HEK293 (cell line): ENCODE measurements at regions not wholly inside any gene's neighbourhood (a gene's known extent, or its start where the extent isn't known, plus 50 kb on each side); places are given as distances from the start of the nearest gene placed in this dataset.

ENCODE experiments used
- YY1 ChIP-seq: fragments of 450-650 bp; formaldehyde crosslinking; IDR thresholded peaks from 2 replicates; pipeline ENCODE4 v1.5.1; 2018; ENCODE audit warnings: missing biosample characterization, missing genetic modification characterization
- ZNF529 ChIP-seq: fragments of 450-650 bp; formaldehyde crosslinking; IDR thresholded peaks from 2 replicates; pipeline ENCODE4 v1.5.1; 2017; ENCODE audit warnings: missing genetic modification characterization, missing biosample characterization; ENCODE audit not compliant: insufficient replicate concordance
- TF ChIP-seq, protein P1 (sequence below): fragments of 450-650 bp; formaldehyde crosslinking; IDR thresholded peaks from 2 replicates; pipeline ENCODE4 v1.5.1; 2016; ENCODE audit warnings: missing biosample characterization, missing genetic modification characterization

DNA sequence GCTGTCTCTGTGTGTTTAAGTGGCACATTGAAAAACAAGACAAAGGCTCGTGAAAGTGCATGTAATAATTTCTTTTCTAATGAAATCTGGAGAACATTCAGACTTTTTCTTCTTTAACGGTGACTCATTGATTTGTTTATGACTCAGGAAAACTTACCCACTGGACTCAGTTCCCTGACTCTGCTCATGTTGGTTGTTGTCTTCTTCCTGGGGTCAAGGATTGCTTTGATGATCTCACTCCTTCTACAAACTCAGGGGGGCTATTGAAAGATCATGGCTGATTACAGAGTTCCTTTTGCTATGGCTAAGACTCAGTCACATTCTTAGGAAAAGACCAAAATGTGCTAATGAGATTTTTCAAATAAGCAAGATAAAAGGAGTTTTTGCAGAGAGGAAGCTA, 141.1 kb upstream of the DAP start:
- TF ChIP-seq, protein P1, sequence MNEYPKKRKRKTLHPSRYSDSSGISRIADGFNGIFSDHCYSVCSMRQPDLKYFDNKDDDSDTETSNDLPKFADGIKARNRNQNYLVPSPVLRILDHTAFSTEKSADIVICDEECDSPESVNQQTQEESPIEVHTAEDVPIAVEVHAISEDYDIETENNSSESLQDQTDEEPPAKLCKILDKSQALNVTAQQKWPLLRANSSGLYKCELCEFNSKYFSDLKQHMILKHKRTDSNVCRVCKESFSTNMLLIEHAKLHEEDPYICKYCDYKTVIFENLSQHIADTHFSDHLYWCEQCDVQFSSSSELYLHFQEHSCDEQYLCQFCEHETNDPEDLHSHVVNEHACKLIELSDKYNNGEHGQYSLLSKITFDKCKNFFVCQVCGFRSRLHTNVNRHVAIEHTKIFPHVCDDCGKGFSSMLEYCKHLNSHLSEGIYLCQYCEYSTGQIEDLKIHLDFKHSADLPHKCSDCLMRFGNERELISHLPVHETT (tag by site-specific recombination), result no peak
- TF ChIP-seq YY1 (tag by site-specific recombination) (no peak), ZNF529 (tag by site-specific recombination) (no peak)
